ENCODE measurements at regions not wholly inside any gene's neighbourhood (a gene's known extent, or its start where the extent isn't known, plus 50 kb on each side); places are given as distances from the start of the nearest gene placed in this dataset.
"Not testable (repeated sequence)": the region's sequence is repeated elsewhere in the genome, so short reads cannot be mapped to it uniquely, and the experiment has no call there.

GRCh38 chr7:25725451-25725850 is 426.5 kb upstream of the NFE2L3 start:
- DNase-seq: no peak

GRCh38 chr7:25726170-25726780 is 425.7 kb upstream of the NFE2L3 start:
- no peak for DNase-seq

GRCh38 chr7:25726781-25727311 is 425.2 kb upstream of the NFE2L3 start:
- DNase-seq: no peak

GRCh38 chr7:25727446-25727845 is 424.6 kb upstream of the NFE2L3 start:
- DNase-seq: no peak

- no peak for DNase-seq
These were observed 424.1 kb upstream of the NFE2L3 start for GRCh38 chr7:25727876-25728275.

- no peak for DNase-seq
These were observed 420.7 kb upstream of the NFE2L3 start for GRCh38 chr7:25731068-25731845.

- no peak for DNase-seq
These were observed 420.2 kb upstream of the NFE2L3 start for GRCh38 chr7:25731846-25732245.

- no peak for DNase-seq
These were observed 419.2 kb upstream of the NFE2L3 start for GRCh38 chr7:25732766-25733217.

GRCh38 chr7:25735674-25736242 is 416.2 kb upstream of the NFE2L3 start:
- DNase-seq: no peak

- no peak for DNase-seq
These were observed 413.5 kb upstream of the NFE2L3 start for GRCh38 chr7:25738528-25738927.

- DNase-seq: no peak
These were observed 412.9 kb upstream of the NFE2L3 start for GRCh38 chr7:25739143-25739542.

GRCh38 chr7:25742316-25742715 is 409.7 kb upstream of the NFE2L3 start:
- no peak for DNase-seq

- DNase-seq: not testable (repeated sequence)
These were observed 408.1 kb upstream of the NFE2L3 start for GRCh38 chr7:25743670-25744451.

GRCh38 chr7:25750744-25751508 is 401.1 kb upstream of the NFE2L3 start:
- DNase-seq: no peak

GRCh38 chr7:25752154-25752553 is 399.8 kb upstream of the NFE2L3 start:
- no peak for DNase-seq

- no peak for DNase-seq
These were observed 398.8 kb upstream of the NFE2L3 start for GRCh38 chr7:25752967-25753791.

- DNase-seq: no peak
These were observed 398.2 kb upstream of the NFE2L3 start for GRCh38 chr7:25753837-25754236.

- no peak for DNase-seq
These were observed 397.7 kb upstream of the NFE2L3 start for GRCh38 chr7:25754333-25754732.

GRCh38 chr7:25754751-25755150 is 397.2 kb upstream of the NFE2L3 start:
- DNase-seq: no peak

GRCh38 chr7:25756601-25757000 is 395.4 kb upstream of the NFE2L3 start:
- DNase-seq: no peak

- no peak for DNase-seq
These were observed 393.4 kb upstream of the NFE2L3 start for GRCh38 chr7:25758559-25758958.
